ENCODE measurements at regions not wholly inside any gene's neighbourhood (a gene's known extent, or its start where the extent isn't known, plus 50 kb on each side); places are given as distances from the start of the nearest gene placed in this dataset.

GRCh38 chr2:103208916-103209315 lies 447.1 kb downstream of the TMEM182 start:
- H3K27me3 ChIP-seq = no peaks in the 10 kb centered on the region
- DNase-seq = no peak
- intact Hi-C loops (cut with DNase I) = no loop called here
- ATAC-seq = no peak
- H3K27ac ChIP-seq = no peak overlapping the region
- 52 to 60% (median 56%) methylated on average over 3 of the region's 3 CpGs for WGBS, 4 donors
- H3K9me3 ChIP-seq = peaks cover 0 to 4% (median 0%) of the 10 kb centered on the region in 12 donors
- no peaks in the 10 kb centered on the region for H3K4me1 ChIP-seq
- no peaks in the 10 kb centered on the region for H3K36me3 ChIP-seq
- TF ChIP-seq POLR2A (IDR thresholded peaks at IDR 0.05) (no peak), CTCF (IDR thresholded peaks at IDR 0.05) (no peak)
- H3K4me3 ChIP-seq = no peak overlapping the region

- no peak for ATAC-seq
- Histone ChIP-seq H3K27ac (no peak overlapping the region), H3K4me1 (no peaks in the 10 kb centered on the region), H3K36me3 (no peaks in the 10 kb centered on the region), H3K9me3 (peaks cover 0 to 18% (median 0%) of the 10 kb centered on the region in 12 donors), H3K27me3 (no peaks in the 10 kb centered on the region), H3K4me3 (no peak overlapping the region)
- no peak for DNase-seq
- TF ChIP-seq POLR2A (IDR thresholded peaks at IDR 0.05) = no peak
- intact Hi-C loops (cut with DNase I) = loop anchor here in 1 of 10 donors (2.0 kb wide), 1 partner anchor 64 kb away; no protein-coding TSS in a partner anchor
- WGBS, 4 donors = 70 to 82% (median 75%) methylated on average over 3 of the region's 3 CpGs
Measured at GRCh38 chr2:103213028-103213542, 451.3 kb downstream of the TMEM182 start.

GRCh38 chr2:103218516-103218915 lies 456.7 kb downstream of the TMEM182 start:
- no peak for DNase-seq
- TF ChIP-seq CTCF (IDR thresholded peaks at IDR 0.05) = no peak
- H3K4me1 ChIP-seq = no peaks in the 10 kb centered on the region
- no peak for ATAC-seq
- H3K36me3 ChIP-seq = no peaks in the 10 kb centered on the region
- H3K27ac ChIP-seq = no peak overlapping the region
- H3K4me3 ChIP-seq = no peak overlapping the region
- peaks cover 0 to 4% (median 0%) of the 10 kb centered on the region in 9 donors for H3K27me3 ChIP-seq
- intact Hi-C loops (cut with DNase I) = no loop called here
- H3K9me3 ChIP-seq = peaks cover 0 to 18% (median 0%) of the 10 kb centered on the region in 12 donors

GRCh38 chr2:103219398-103219797 lies 457.6 kb downstream of the TMEM182 start:
- Histone ChIP-seq H3K4me3 (no peak overlapping the region), H3K27me3 (peaks cover 0 to 4% (median 0%) of the 10 kb centered on the region in 9 donors), H3K9me3 (peaks cover 0 to 18% (median 0%) of the 10 kb centered on the region in 12 donors), H3K4me1 (no peaks in the 10 kb centered on the region), H3K27ac (no peak overlapping the region), H3K36me3 (no peaks in the 10 kb centered on the region)
- TF ChIP-seq CTCF (IDR thresholded peaks at IDR 0.05) (no peak), POLR2A (IDR thresholded peaks at IDR 0.05) (no peak)
- 67 to 83% (median 76%) methylated on average over 1 of the region's 1 CpG for WGBS, 4 donors
- intact Hi-C loops (cut with DNase I) = no loop called here
- DNase-seq = no peak
- ATAC-seq = no peak

- intact Hi-C loops (cut with DNase I) = no loop called here
- ATAC-seq (no peak), DNase-seq (no peak)
- Histone ChIP-seq H3K27ac (no peak overlapping the region), H3K4me1 (no peaks in the 10 kb centered on the region), H3K36me3 (no peaks in the 10 kb centered on the region), H3K27me3 (peaks cover 0 to 4% (median 0%) of the 10 kb centered on the region in 9 donors), H3K4me3 (no peak overlapping the region), H3K9me3 (no peaks in the 10 kb centered on the region)
- TF ChIP-seq CTCF (IDR thresholded peaks at IDR 0.05) (no peak), POLR2A (IDR thresholded peaks at IDR 0.05) (no peak)
Measured at GRCh38 chr2:103222969-103223368, 461.1 kb downstream of the TMEM182 start.

All from heart left ventricle (tissue), 16 donors.